ENCODE measurements at regions not wholly inside any gene's neighbourhood (a gene's known extent, or its start where the extent isn't known, plus 50 kb on each side); places are given as distances from the start of the nearest gene placed in this dataset.

GRCh38 chr2:129059476-129059875, 740.8 kb upstream of the HS6ST1 start:
- no peak for FAIRE-seq

DNA sequence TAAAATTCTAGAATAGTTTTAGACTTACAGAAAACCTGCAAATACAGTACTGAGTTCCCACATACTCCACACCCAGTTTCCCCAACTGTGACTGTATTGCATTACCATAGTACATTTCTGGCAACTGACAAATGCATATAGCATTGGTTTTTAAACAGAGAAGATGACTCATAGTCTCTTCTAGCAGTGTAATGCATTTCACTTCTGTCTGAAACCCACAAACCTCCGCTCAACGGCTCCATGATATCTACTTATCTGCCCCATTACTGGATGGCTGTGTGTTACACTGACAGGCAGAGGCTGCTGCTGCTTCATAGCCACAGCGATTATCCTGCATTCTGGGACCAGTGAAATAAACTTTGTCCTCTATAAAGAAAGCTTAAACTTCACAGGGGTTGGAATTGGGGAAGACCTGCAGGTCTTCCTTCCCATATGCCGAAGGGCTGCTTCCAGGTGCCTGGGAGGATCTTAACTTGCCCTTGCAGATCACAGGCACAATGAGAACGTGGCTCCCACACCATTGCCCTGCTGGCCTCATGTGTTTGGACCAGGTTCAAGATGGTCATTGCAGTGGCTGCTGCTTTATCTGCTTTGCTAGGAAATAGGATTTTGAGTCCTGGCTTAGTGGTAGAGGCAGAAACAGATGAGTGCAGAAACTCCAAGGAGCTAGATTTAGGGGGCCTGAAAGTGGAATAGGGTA, 742.6 kb upstream of the HS6ST1 start:
- no peak for FAIRE-seq

DNA sequence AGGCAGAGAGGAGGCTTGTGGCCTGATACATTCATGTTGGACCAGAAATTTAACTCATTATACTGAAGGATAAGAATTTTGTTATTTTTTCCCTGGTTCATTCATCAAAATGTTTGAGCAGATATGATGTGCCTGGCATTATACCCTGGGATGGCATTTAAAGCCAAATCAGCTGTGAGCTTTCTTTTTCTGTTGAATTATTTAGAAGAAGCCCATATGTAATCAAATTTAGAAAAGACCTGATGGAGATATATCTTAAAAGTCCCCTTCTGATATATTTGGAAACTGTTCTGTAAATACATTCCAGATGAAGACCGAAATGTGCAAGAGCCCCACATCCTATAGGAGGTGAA, 743.1 kb upstream of the HS6ST1 start:
- no peak for FAIRE-seq

GRCh38 chr2:129062146-129062912, 743.7 kb upstream of the HS6ST1 start:
- no peak for FAIRE-seq

- no peak for FAIRE-seq
These were observed 748.4 kb upstream of the HS6ST1 start for GRCh38 chr2:129067070-129067469.

GRCh38 chr2:129067953-129068352, 749.3 kb upstream of the HS6ST1 start:
- FAIRE-seq = no peak

DNA sequence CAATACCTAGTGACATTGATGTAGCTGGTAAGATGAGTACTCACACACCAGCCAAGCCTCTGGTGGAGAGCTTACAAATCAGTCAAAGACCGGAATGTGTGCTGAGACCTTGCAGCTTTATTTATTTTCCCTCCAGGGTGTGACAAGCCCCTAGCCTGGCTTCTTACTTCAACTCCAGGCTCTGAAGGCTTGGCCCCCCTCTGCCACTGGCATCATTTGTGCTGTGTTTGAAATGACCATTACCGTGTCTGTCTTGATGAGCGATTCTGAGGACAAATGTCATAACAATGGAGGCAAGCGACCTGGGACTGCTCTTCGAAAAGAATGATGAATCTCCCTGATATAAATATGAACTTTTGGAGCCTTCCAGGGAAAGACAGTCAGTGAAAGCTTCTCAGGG, 749.9 kb upstream of the HS6ST1 start:
- FAIRE-seq = no peak

DNA sequence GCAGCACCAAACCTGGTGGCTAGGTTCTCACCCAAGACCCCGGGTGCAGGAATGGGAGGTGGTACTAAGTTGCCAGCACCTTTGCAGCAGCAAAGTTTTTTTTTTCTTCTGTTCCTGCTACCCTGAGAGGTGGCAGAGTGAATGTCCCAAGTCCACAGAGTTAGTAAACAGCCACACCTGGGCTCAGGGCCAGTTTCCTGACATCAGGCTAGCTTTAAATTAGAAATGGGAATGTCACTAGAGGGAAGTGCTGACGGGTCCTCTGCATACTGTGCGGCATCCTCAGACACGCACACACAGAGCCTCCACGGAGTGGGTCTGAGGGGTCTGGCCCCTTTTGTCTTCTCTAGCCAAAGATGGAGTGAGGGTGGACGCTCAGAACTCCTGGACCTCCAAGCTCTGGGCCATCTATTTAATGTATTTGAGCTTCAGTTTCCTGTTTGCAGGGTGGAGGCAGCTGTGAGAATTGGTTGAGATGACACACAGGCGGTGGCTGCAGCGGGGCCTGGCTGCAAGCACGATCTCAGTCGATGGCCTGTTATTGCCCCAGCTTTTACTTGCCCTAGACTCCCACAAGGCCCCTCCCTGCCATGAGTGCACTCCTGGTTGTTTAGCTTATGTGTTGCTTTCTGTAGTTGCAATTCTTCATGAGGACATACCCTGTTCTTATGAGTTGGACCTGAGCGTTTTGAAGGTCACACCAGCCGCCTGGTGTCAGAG, 751.4 kb upstream of the HS6ST1 start:
- FAIRE-seq = no peak

GRCh38 chr2:129070663-129071062, 752.0 kb upstream of the HS6ST1 start:
- no peak for FAIRE-seq

GRCh38 chr2:129071531-129071930, 752.9 kb upstream of the HS6ST1 start:
- FAIRE-seq = no peak

- no peak for FAIRE-seq
These were observed 755.7 kb upstream of the HS6ST1 start for GRCh38 chr2:129074298-129074920.

DNA sequence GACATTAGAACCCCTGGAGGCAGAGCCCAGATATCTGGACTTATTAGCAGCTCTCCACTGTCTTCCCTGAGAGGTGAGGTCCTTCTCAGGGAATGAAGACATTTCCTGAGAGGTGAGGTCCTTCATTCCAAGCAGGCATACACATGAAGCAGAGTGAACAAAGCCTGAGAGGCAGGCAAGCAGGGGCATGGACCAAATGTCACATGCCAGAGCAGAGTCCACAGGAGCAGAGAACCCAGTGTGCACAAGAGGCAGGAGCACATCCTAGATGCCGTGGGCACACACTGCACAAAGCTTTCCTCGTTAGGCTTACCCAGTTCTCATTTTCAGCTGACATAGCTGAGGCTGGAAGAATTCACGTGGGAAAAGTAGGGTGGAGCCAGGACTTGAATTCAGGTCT, 759.9 kb upstream of the HS6ST1 start:
- FAIRE-seq = no peak

- no peak for FAIRE-seq
These were observed 762.2 kb upstream of the HS6ST1 start for GRCh38 chr2:129080715-129081476.

GRCh38 chr2:129085386-129085785, 766.7 kb upstream of the HS6ST1 start:
- FAIRE-seq = no peak

GRCh38 chr2:129087133-129087813, 768.6 kb upstream of the HS6ST1 start:
- FAIRE-seq = no peak

DNA sequence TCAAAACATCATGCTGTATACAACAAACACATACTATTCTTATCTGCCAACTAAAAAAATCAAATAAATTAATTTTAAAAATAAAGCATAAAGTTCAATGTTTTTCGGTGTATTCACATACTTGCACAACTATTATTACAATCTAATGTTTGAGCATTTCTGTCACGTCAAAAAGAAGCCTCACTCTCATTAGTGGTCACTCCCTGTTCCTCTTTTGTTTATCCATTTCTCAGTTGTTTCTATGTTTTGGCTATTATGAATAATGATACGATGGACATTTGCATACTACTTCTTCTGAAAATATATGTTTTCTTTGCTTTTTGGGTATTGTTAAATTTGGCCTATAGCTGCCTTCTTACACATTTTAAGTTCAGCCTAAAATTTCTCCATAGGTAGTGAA, 773.0 kb upstream of the HS6ST1 start:
- FAIRE-seq = no peak

DNA sequence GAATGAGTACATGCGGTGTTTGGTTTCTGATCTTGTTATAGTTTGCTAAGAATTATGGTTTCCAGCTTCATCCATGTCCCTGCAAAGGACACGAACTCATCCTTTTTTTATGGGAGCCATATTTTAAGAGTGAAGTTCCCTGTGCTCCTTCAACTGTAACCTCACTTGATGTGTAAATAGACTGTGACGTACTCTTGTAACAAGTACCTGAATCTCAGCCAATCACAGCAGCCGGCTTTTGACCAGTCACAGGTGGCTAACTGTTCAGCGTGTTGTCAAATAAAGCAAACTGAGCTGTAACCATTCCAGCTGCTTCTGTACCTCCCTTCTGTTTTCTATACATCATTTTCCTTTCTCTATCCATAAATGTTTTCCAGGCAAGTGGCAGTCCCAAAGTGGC, 774.3 kb upstream of the HS6ST1 start:
- FAIRE-seq = no peak

GRCh38 chr2:129101186-129101585, 782.5 kb upstream of the HS6ST1 start:
- FAIRE-seq = no peak

GRCh38 chr2:129103936-129104878, 785.5 kb upstream of the HS6ST1 start:
- FAIRE-seq = no peak

GRCh38 chr2:129112181-129112580, 793.5 kb upstream of the HS6ST1 start:
- no peak for FAIRE-seq

- FAIRE-seq = no peak
These were observed 795.1 kb upstream of the HS6ST1 start for GRCh38 chr2:129113776-129114175.
